ENCODE measurements at regions not wholly inside any gene's neighbourhood (a gene's known extent, or its start where the extent isn't known, plus 50 kb on each side); places are given as distances from the start of the nearest gene placed in this dataset.
"Not testable (repeated sequence)": the region's sequence is repeated elsewhere in the genome, so short reads cannot be mapped to it uniquely, and the experiment has no call there.

- Histone ChIP-seq H3K4me3 (ENCODE audit: low read length) (no peak overlapping the region), H3K27me3 (ENCODE audit: insufficient read depth, low read length) (no peaks in the 10 kb centered on the region), H3K36me3 (ENCODE audit: insufficient read depth, low read length) (no peaks in the 10 kb centered on the region), H3K4me1 (ENCODE audit: insufficient read depth, low read length) (no peaks in the 10 kb centered on the region), H3K27ac (ENCODE audit: low read depth, low read length) (no peak overlapping the region), H3K9ac (ENCODE audit: low read depth, low read length) (no peak overlapping the region), H3K9me3 (ENCODE audit: insufficient read depth, low read depth, low read length) (no peaks in the 10 kb centered on the region)
- 86% methylated on average over 13 of the region's 13 CpGs for WGBS
Observed at GRCh38 chr16:9160551-9160911, 69.1 kb downstream of the HAPSTR1 start.

- 95% methylated on average over 10 of the region's 10 CpGs for WGBS
- no peak overlapping the region for H3K27ac ChIP-seq (ENCODE audit: low read depth, low read length)
Observed at GRCh38 chr16:9165681-9166080, 74.2 kb downstream of the HAPSTR1 start.

DNA sequence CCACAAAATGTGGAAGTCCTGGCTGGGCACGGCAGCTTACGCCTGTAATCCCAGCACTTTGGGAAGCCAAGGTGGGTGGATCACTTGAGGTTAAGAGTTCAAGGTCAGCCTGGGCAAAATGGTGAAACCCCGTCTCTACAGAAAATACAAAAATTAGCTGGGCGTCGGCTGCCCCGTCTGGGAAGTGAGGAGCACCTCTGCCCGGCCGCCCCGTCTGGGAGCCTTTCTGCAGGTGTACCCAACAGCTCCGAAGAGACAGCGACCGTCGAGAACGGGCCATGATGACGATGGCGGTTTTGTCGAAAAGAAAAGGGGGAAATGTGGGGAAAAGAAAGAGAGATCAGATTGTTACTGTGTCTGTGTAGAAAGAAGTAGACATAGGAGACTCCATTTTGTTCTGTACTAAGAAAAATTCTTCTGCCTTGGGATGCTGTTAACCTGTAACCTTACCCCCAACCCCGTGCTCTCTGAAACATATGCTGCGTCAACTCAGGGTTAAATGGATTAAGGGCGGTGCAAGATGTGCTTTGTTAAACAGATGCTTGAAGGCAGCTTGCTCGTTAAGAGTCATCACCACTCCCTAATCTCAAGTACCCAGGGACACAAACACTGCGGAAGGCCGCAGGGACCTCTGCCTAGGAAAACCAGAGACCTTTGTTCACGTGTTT is 75.0 kb downstream of the HAPSTR1 start:
- H3K9me3 ChIP-seq (ENCODE audit: insufficient read depth, low read depth, low read length); H3K27ac ChIP-seq (ENCODE audit: low read depth, low read length); H3K27me3 ChIP-seq (ENCODE audit: insufficient read depth, low read length); H3K9ac ChIP-seq (ENCODE audit: low read depth, low read length); H3K4me3 ChIP-seq (ENCODE audit: low read length); H3K4me1 ChIP-seq (ENCODE audit: insufficient read depth, low read length); H3K36me3 ChIP-seq (ENCODE audit: insufficient read depth, low read length): not testable (repeated sequence)
- 95% methylated on average over 16 of the region's 24 CpGs for WGBS

More at GRCh38 chr16:9165681-9166080, 74.2 kb downstream of the HAPSTR1 start:
- H3K36me3 ChIP-seq (ENCODE audit: insufficient read depth, low read length): no peaks in the 10 kb centered on the region
- H3K4me3 ChIP-seq (ENCODE audit: low read length): no peak overlapping the region
- H3K9ac ChIP-seq (ENCODE audit: low read depth, low read length): no peak overlapping the region
- no peaks in the 10 kb centered on the region for H3K9me3 ChIP-seq (ENCODE audit: insufficient read depth, low read depth, low read length)
- no peaks in the 10 kb centered on the region for H3K4me1 ChIP-seq (ENCODE audit: insufficient read depth, low read length)
- H3K27me3 ChIP-seq (ENCODE audit: insufficient read depth, low read length): no peaks in the 10 kb centered on the region

DNA sequence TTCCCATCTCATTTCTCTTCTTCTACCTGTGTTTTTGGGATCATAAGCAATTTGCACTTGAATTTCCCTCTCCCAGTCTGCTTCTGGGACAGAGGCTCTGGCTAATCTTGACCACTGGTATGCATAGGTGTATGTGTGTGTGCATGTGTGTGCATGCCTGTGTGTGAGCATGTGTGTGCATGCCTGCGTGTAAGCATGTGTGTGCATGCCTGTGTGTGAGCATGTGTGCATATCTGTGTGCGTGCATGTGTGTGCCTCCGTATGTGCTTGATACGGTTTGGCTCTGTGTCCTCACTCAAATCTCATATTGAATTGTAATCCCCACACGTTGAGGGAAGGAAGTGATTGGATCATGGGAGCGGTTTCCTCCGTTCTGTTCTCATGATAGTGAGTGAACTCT is 77.7 kb downstream of the HAPSTR1 start:
- 95% methylated on average over 7 of the region's 7 CpGs for WGBS
- no peaks in the 10 kb centered on the region for H3K27me3 ChIP-seq (ENCODE audit: insufficient read depth, low read length)
- H3K4me1 ChIP-seq (ENCODE audit: insufficient read depth, low read length): no peaks in the 10 kb centered on the region
- H3K4me3 ChIP-seq (ENCODE audit: low read length): no peak overlapping the region
- no peaks in the 10 kb centered on the region for H3K9me3 ChIP-seq (ENCODE audit: insufficient read depth, low read depth, low read length)
- no peak overlapping the region for H3K9ac ChIP-seq (ENCODE audit: low read depth, low read length)
- no peak overlapping the region for H3K27ac ChIP-seq (ENCODE audit: low read depth, low read length)
- H3K36me3 ChIP-seq (ENCODE audit: insufficient read depth, low read length): no peaks in the 10 kb centered on the region

GRCh38 chr16:9170470-9170869 is 79.0 kb downstream of the HAPSTR1 start:
- no peaks in the 10 kb centered on the region for H3K27me3 ChIP-seq (ENCODE audit: insufficient read depth, low read length)
- no peak overlapping the region for H3K27ac ChIP-seq (ENCODE audit: low read depth, low read length)
- H3K9me3 ChIP-seq (ENCODE audit: insufficient read depth, low read depth, low read length): no peaks in the 10 kb centered on the region
- no peak overlapping the region for H3K9ac ChIP-seq (ENCODE audit: low read depth, low read length)
- H3K4me1 ChIP-seq (ENCODE audit: insufficient read depth, low read length): no peaks in the 10 kb centered on the region
- WGBS: 95% methylated on average over 12 of the region's 12 CpGs
- H3K4me3 ChIP-seq (ENCODE audit: low read length): no peak overlapping the region
- no peaks in the 10 kb centered on the region for H3K36me3 ChIP-seq (ENCODE audit: insufficient read depth, low read length)

DNA sequence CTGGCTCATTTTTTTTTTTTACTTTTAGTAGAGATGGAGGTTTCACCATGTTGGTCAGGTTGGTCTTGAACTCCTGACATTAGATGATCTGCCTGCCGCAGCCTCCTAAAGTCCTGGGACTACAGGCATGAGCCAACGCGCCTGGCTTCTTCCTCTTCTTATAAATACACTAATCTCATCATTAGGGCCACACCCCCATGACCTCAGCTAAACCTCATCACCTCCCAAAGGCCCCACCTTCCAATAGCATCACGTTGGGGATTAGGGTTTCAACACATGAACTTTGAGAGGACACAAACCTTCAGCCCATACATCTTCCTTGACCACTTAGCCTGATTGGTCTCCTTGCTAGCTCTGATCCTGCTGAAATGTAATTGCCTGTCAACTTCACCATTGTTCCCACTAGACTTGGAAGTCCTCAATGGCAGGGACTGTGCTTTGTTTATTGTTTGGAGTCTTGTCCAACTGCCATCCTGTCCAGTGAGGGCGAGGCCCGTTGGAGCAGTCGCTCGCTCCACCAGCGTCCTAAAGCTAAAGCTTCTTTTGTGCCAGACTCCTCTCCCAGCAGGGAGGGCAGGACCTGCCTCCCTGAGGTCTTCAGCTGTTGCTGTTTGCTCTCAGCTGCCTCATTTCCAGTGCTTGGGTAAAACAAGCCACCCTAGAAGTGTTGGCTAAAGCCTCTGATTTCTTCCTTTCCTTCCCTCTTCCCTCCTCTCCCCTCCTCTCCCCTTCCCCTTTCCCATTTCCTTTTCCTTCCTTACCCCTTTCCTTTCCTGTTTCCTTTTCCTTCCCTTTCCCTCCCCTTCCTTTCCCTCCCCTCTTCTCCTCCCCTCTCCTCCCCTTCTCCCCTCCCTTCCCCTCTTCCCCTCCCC is 85.3 kb downstream of the HAPSTR1 start:
- no peaks in the 10 kb centered on the region for H3K4me1 ChIP-seq (ENCODE audit: insufficient read depth, low read length)
- no peaks in the 10 kb centered on the region for H3K9me3 ChIP-seq (ENCODE audit: insufficient read depth, low read depth, low read length)
- H3K9ac ChIP-seq (ENCODE audit: low read depth, low read length): no peak overlapping the region
- WGBS: 79% methylated on average over 9 of the region's 9 CpGs
- no peak overlapping the region for H3K27ac ChIP-seq (ENCODE audit: low read depth, low read length)
- H3K27me3 ChIP-seq (ENCODE audit: insufficient read depth, low read length): no peaks in the 10 kb centered on the region
- no peak overlapping the region for H3K4me3 ChIP-seq (ENCODE audit: low read length)
- H3K36me3 ChIP-seq (ENCODE audit: insufficient read depth, low read length): no peaks in the 10 kb centered on the region

GRCh38 chr16:9177861-9178260 is 86.4 kb downstream of the HAPSTR1 start:
- no peak overlapping the region for H3K9ac ChIP-seq (ENCODE audit: low read depth, low read length)
- H3K9me3 ChIP-seq (ENCODE audit: insufficient read depth, low read depth, low read length): no peaks in the 10 kb centered on the region
- H3K27ac ChIP-seq (ENCODE audit: low read depth, low read length): no peak overlapping the region
- no peaks in the 10 kb centered on the region for H3K4me1 ChIP-seq (ENCODE audit: insufficient read depth, low read length)
- no peak overlapping the region for H3K4me3 ChIP-seq (ENCODE audit: low read length)
- H3K27me3 ChIP-seq (ENCODE audit: insufficient read depth, low read length): no peaks in the 10 kb centered on the region
- no peaks in the 10 kb centered on the region for H3K36me3 ChIP-seq (ENCODE audit: insufficient read depth, low read length)
- 88% methylated on average over 6 of the region's 6 CpGs for WGBS

DNA sequence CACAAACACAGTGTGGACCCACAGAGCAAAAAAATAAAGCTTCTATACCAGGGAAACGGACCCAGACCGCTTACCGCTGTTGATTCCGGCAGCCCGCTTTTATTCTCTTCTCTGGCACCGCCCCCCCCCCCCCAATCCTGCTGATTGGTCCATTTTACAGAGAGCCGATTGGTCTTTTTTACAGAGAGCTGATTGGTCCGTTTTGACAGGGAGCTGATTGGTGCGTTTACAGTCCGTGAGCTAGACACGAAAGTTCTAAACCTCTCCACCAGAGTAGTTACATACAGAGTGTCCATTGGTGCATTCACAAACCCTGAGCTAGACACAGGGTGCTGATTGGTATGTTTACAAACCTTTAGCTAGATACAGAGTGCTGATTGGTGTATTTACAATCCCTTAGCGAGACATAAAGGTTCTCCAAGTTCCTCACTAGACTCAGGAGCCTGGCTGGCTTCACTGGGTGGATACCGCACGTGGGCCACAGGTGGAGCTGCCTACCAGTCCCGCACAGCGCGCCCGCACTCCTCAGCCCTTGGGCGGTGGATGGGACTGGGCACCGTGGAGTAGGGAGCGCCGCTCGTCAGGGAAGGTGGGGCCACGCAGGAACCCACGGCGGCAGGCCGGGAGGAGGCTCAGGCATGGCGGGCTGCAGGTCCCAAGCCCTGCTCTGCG is 92.4 kb downstream of the HAPSTR1 start:
- 89% methylated on average over 29 of the region's 29 CpGs for WGBS
- Histone ChIP-seq H3K27ac (ENCODE audit: low read depth, low read length) (no peak overlapping the region), H3K4me1 (ENCODE audit: insufficient read depth, low read length) (no peaks in the 10 kb centered on the region; the same call in 1 of the 2 replicates), H3K36me3 (ENCODE audit: insufficient read depth, low read length) (no peaks in the 10 kb centered on the region), H3K27me3 (ENCODE audit: insufficient read depth, low read length) (no peaks in the 10 kb centered on the region), H3K4me3 (ENCODE audit: low read length) (no peak overlapping the region), H3K9ac (ENCODE audit: low read depth, low read length) (no peak overlapping the region), H3K9me3 (ENCODE audit: insufficient read depth, low read depth, low read length) (no peaks in the 10 kb centered on the region)

GRCh38 chr16:9184354-9184690 is 92.9 kb downstream of the HAPSTR1 start:
- Histone ChIP-seq H3K36me3 (ENCODE audit: insufficient read depth, low read length) (no peaks in the 10 kb centered on the region), H3K27ac (ENCODE audit: low read depth, low read length) (no peak overlapping the region), H3K9ac (ENCODE audit: low read depth, low read length) (no peak overlapping the region), H3K9me3 (ENCODE audit: insufficient read depth, low read depth, low read length) (no peaks in the 10 kb centered on the region), H3K4me1 (ENCODE audit: insufficient read depth, low read length) (no peaks in the 10 kb centered on the region; the same call in 1 of the 2 replicates), H3K4me3 (ENCODE audit: low read length) (no peak overlapping the region), H3K27me3 (ENCODE audit: insufficient read depth, low read length) (no peaks in the 10 kb centered on the region)
- WGBS: 95% methylated on average over 33 of the region's 33 CpGs

- 100% methylated on average over 1 of the region's 2 CpGs for WGBS
- H3K27me3 ChIP-seq (ENCODE audit: insufficient read depth, low read length): no peaks in the 10 kb centered on the region
- no peaks in the 10 kb centered on the region for H3K36me3 ChIP-seq (ENCODE audit: insufficient read depth, low read length)
- no peak overlapping the region for H3K4me3 ChIP-seq (ENCODE audit: low read length)
- no peaks in the 10 kb centered on the region; the same call in 1 of the 2 replicates for H3K4me1 ChIP-seq (ENCODE audit: insufficient read depth, low read length)
- H3K9me3 ChIP-seq (ENCODE audit: insufficient read depth, low read depth, low read length): no peaks in the 10 kb centered on the region
- no peak overlapping the region for H3K27ac ChIP-seq (ENCODE audit: low read depth, low read length)
- H3K9ac ChIP-seq (ENCODE audit: low read depth, low read length): no peak overlapping the region
Observed at GRCh38 chr16:9185381-9185780, 93.9 kb downstream of the HAPSTR1 start.

GRCh38 chr16:9186061-9186460 is 94.6 kb downstream of the HAPSTR1 start:
- H3K36me3 ChIP-seq (ENCODE audit: insufficient read depth, low read length): no peaks in the 10 kb centered on the region
- 95% methylated on average over 3 of the region's 3 CpGs for WGBS
- H3K9me3 ChIP-seq (ENCODE audit: insufficient read depth, low read depth, low read length): no peaks in the 10 kb centered on the region
- H3K27me3 ChIP-seq (ENCODE audit: insufficient read depth, low read length): no peaks in the 10 kb centered on the region
- no peak overlapping the region for H3K4me3 ChIP-seq (ENCODE audit: low read length)
- H3K9ac ChIP-seq (ENCODE audit: low read depth, low read length): no peak overlapping the region
- H3K4me1 ChIP-seq (ENCODE audit: insufficient read depth, low read length): no peaks in the 10 kb centered on the region; the same call in 1 of the 2 replicates
- no peak overlapping the region for H3K27ac ChIP-seq (ENCODE audit: low read depth, low read length)

Data from HUES64 (cell line).